HL-60 (cell line): ENCODE measurements at regions not wholly inside any gene's neighbourhood (a gene's known extent, or its start where the extent isn't known, plus 50 kb on each side); places are given as distances from the start of the nearest gene placed in this dataset.

Experiments used
- DNase-seq, 2 experiments: peaks; one replicate each; pipeline ENCODE4 v3.0.0-alpha.2; 2010 to 2020; ENCODE audit warnings: low read depth in 1 of 2, low spot score in 1 of 2
- H3K27ac ChIP-seq: fragments of 250-450 bp; sonication (Bioruptor Pico); replicated peaks from 2 replicates; pipeline ENCODE4 v1.5.1; 2020; ENCODE audit warnings: mild to moderate bottlenecking, moderate library complexity
- H3K27me3 ChIP-seq: fragments of 250-450 bp; sonication (Bioruptor Pico); 2 replicates; pipeline ENCODE4 v1.5.1; 2021; ENCODE audit warnings: mild to moderate bottlenecking, moderate library complexity; ENCODE audit not compliant: insufficient read depth, poor library complexity, severe bottlenecking
- H3K4me3 ChIP-seq: replicated peaks from 2 replicates; pipeline ENCODE4 v1.5.1; 2011; ENCODE audit warnings: mild to moderate bottlenecking, control low read depth, low read length; ENCODE audit not compliant: insufficient read depth
- CTCF ChIP-seq: IDR thresholded peaks from one replicate; pipeline ENCODE4 v1.5.1; 2011; ENCODE audit warnings: low read length, control low read depth, inconsistent platforms; ENCODE audit not compliant: insufficient read depth
- GABPA ChIP-seq: IDR thresholded peaks from 2 replicates; pipeline ENCODE4 v1.6.1; 2012; ENCODE audit warnings: low read depth
- POLR2AphosphoS5 ChIP-seq: IDR thresholded peaks from 2 replicates; pipeline ENCODE4 v1.6.1; 2012; ENCODE audit warnings: low read depth
- REST ChIP-seq: IDR thresholded peaks from 2 replicates; pipeline ENCODE4 v1.6.1; 2012; ENCODE audit warnings: low read depth; ENCODE audit not compliant: insufficient replicate concordance
- SPI1 ChIP-seq: IDR thresholded peaks from 2 replicates; pipeline ENCODE4 v1.6.1; 2012; ENCODE audit warnings: low read depth, mild to moderate bottlenecking, borderline replicate concordance

- H3K4me3 ChIP-seq: no peak overlapping the region
- no peak overlapping the region for H3K27ac ChIP-seq
- no peaks in the 10 kb centered on the region for H3K27me3 ChIP-seq
- DNase-seq: no peak
- no peak for TF ChIP-seq REST
- TF ChIP-seq POLR2AphosphoS5: no peak
- TF ChIP-seq SPI1: no peak
- no peak for TF ChIP-seq GABPA
- no peak for TF ChIP-seq CTCF
Observed at GRCh38 chrX:121832446-121832845, 785.0 kb downstream of the GLUD2 start.

GRCh38 chrX:121836000-121836399 is 788.6 kb downstream of the GLUD2 start:
- no peaks in the 10 kb centered on the region for H3K27me3 ChIP-seq
- no peak overlapping the region for H3K4me3 ChIP-seq
- no peak for DNase-seq
- no peak for TF ChIP-seq GABPA
- H3K27ac ChIP-seq: no peak overlapping the region

DNA sequence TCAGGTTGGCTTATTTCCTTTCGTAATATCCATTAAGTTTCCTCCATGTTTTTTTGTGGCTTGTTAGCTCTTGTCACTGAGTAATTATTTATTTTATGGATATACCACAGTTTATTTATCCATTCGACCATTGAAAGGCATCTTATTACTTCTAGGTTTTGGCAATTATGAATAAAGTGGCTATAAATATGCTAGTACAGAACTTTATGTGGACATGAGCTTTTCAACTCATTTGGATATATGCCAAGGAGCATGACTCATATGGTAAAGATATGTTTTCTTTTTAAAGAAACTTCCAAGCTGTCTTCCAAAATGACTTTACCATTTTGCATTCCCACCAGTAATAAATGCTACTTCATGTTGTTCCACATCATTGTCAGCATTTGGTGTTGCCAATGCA is 803.6 kb downstream of the GLUD2 start:
- no peak for DNase-seq
- H3K27ac ChIP-seq: no peak overlapping the region
- H3K27me3 ChIP-seq: no peaks in the 10 kb centered on the region
- H3K4me3 ChIP-seq: no peak overlapping the region
- no peak for TF ChIP-seq POLR2AphosphoS5
- no peak for TF ChIP-seq GABPA
- TF ChIP-seq SPI1: no peak
- TF ChIP-seq CTCF: no peak
- no peak for TF ChIP-seq REST

- Histone ChIP-seq H3K27ac (no peak overlapping the region), H3K4me3 (no peak overlapping the region), H3K27me3 (no peaks in the 10 kb centered on the region)
- DNase-seq: no peak
- TF ChIP-seq SPI1 (no peak), POLR2AphosphoS5 (no peak), REST (no peak), CTCF (no peak), GABPA (no peak)
Observed at GRCh38 chrX:121853762-121854613, 806.6 kb downstream of the GLUD2 start.
